Tibial nerve (tissue), 4 donors: ENCODE measurements at regions not wholly inside any gene's neighbourhood (a gene's known extent, or its start where the extent isn't known, plus 50 kb on each side); places are given as distances from the start of the nearest gene placed in this dataset.

Source experiments
- EP300 ChIP-seq, 2 donors: sonication (generic); formaldehyde crosslinking; IDR thresholded peaks; one replicate each; pipeline ENCODE4 v1.6.1; 2017; ENCODE audit warnings: antibody characterized with exemption in 2 of 2, mild to moderate bottlenecking in 1 of 2
- POLR2A ChIP-seq, 2 donors: fragments of 450-650 bp; IDR thresholded peaks; one replicate each; pipeline ENCODE4 v1.6.1; 2017; ENCODE audit warnings: antibody characterized with exemption in 2 of 2, mild to moderate bottlenecking in 2 of 2, moderate library complexity in 2 of 2
- TF ChIP-seq, protein P1 (sequence below), 5 experiments: fragments of 200-600 bp in 3 of 5; fragments of 450-650 bp in 2 of 5; sonication (generic) in 3 of 5; IDR thresholded peaks; one replicate each; pipeline ENCODE4 v1.5.1; 2016 to 2019; ENCODE audit warnings: antibody characterized with exemption in 5 of 5, mild to moderate bottlenecking in 3 of 5, moderate library complexity in 2 of 5

GRCh38 chr6:3516092-3516491 is 59.2 kb upstream of the SLC22A23 start:
- TF ChIP-seq, protein P1, sequence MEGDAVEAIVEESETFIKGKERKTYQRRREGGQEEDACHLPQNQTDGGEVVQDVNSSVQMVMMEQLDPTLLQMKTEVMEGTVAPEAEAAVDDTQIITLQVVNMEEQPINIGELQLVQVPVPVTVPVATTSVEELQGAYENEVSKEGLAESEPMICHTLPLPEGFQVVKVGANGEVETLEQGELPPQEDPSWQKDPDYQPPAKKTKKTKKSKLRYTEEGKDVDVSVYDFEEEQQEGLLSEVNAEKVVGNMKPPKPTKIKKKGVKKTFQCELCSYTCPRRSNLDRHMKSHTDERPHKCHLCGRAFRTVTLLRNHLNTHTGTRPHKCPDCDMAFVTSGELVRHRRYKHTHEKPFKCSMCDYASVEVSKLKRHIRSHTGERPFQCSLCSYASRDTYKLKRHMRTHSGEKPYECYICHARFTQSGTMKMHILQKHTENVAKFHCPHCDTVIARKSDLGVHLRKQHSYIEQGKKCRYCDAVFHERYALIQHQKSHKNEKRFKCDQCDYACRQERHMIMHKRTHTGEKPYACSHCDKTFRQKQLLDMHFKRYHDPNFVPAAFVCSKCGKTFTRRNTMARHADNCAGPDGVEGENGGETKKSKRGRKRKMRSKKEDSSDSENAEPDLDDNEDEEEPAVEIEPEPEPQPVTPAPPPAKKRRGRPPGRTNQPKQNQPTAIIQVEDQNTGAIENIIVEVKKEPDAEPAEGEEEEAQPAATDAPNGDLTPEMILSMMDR (IDR thresholded peaks at IDR 0.05) = no peak
- TF ChIP-seq POLR2A (IDR thresholded peaks at IDR 0.05) = no peak
- TF ChIP-seq EP300 (IDR thresholded peaks at IDR 0.05) = no peak
